ENCODE measurements at regions not wholly inside any gene's neighbourhood (a gene's known extent, or its start where the extent isn't known, plus 50 kb on each side); places are given as distances from the start of the nearest gene placed in this dataset.
A peak's percentile ranks its signal among the peaks of the same experiment; 100 is the strongest.

DNA sequence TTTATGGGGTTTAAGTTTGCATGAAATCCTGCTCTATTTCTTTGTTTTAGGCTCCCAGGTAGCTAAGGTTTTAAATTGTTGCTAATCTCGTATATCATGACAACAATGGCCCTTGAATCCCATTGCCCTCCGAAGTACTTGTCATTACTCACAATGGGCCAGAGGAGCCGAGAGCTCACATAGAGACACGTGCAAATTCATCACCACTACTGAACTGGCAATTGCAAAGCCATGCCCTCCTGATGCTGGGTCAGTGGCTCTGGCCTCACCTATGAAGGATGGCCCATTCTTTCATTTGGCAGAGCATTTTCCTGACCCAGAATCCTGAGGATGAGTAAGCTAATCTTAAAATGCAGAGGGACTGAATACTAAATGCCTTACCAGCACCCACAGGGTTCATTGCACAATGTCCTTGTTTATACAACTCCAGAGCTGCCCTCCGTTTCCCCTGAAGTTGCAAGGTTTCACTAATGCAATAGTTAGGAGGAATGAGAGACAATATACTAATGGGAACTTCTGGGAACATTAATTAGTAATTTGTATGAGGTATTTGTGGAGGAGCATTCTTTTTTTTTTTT lies 71.6 kb upstream of the GAREM1 start:
- no peak for DNase-seq

DNA sequence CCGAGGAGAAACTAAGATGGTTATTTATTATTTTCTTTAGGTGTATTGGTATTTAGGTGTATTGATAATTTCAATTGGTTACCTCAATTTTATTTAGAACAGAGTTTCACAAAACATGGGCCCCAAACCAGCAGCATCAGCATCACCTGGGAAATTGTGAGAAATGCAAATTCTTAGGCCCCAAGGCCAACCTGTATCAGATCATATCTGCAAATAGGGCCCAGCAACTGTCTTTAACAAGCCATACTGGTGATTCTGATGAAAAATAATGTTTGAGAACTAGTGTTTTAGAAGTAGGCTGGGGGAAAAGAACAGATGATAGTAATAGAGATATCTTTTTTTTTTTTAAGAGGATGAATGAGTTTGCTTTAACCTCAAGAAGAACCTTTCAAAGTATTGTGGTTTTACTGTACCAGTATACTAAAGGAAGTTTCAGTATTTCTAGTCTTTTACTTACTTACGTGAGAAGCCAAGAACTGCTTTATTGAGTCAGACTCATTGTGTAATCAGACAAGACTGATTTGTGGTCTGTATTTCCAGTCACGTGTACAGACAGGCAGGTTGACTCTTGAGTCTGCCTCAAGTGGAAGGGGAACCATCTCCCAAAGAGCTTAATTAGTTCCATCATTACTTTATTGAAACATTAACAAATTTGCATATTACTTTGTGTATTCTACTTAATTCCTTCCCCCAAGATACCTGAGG lies 60.4 kb upstream of the GAREM1 start:
- DNase-seq: peak; percentile 33

DNA sequence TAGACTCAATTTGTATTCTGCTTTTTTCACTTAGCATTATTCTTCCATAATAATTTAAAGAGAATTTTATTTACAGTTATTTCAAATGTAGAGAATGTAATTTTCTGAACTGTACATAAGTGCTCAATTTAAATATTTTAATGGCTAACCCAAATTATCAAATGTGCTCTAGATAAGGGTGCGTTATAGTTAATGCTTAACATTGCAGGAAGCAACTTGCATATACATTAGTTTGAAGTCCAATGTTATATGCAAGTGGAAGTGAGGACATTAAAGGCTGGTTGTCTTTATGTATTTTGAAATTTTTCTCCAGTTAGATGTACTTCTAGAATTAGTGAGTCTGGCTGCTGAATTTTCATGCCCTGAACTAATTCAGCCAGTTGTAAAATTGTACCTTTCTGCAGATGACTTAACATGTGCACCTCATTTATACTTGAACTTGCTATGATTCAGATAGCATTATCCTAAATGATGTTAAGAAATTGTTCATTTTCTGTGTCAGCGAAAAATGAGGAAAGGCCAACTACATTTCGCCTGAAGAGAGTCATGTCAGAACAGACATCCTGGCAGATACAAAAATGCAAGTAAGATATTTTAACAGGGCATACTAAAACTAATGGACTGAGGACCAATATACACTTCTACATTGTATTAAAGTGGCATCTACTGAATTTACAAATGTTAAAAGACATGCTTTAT lies 59.2 kb upstream of the GAREM1 start:
- no peak for DNase-seq

DNA sequence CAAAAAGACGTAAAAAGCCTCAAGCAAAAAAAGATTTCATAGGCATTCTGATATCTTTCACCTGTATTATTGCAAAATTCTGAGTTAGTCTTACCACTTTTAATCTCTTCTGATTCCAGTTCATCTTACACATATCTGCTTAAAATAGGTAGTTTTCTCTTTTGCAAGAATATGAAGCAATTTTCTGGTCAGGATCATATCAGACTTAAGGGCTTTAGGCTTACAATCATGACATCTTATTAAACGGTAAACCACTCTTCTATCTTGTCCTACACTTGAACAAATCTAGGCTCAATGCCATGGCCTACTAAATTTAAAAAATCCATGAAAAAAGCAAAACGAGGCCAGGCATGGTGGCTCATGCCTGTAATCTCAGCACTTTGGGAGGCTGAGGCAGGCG lies 50.1 kb upstream of the GAREM1 start:
- DNase-seq: no peak
